Right lobe of liver (tissue), 4 donors: ENCODE measurements at regions not wholly inside any gene's neighbourhood (a gene's known extent, or its start where the extent isn't known, plus 50 kb on each side); places are given as distances from the start of the nearest gene placed in this dataset.

ENCODE experiments used
- POLR2A ChIP-seq: fragments of 450-650 bp; IDR thresholded peaks from one replicate; pipeline ENCODE4 v1.6.1; 2017; ENCODE audit warnings: antibody characterized with exemption, mild to moderate bottlenecking
- TF ChIP-seq, protein P1 (sequence below), 4 donors: fragments of 200-600 bp in 3 of 4; fragments of 450-650 bp in 1 of 4; IDR thresholded peaks; one replicate each; pipeline versions ENCODE4 v1.5.1 to v1.8.0; 2016 to 2022; ENCODE audit warnings: antibody characterized with exemption in 4 of 4, mild to moderate bottlenecking in 2 of 4
- donor health status: DM: no; HTN: no; CAD: no.
- donor health status: DM: no; HTN: no; CAD: no.
- donor health status: DM: no; HTN: yes; CAD: no.

DNA sequence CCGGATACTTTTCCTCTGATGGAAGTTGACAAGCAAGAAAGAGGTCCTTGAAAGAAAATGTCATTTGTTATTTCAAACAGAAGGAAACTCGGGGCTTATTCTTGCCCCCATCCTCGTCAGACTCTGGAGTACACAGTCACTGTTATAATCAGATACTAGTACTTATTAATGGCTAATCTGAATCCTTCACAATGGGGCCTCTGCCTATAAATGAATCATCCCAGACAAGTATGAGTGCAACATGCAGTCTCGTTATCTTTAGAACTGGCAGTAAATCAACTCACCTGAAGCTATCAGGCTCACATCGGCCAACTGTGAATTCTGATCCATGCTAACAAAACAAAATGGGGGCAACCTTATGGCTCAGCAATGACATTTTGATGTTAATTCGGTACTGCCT lies 216.7 kb downstream of the GRIN2B start:
- TF ChIP-seq POLR2A: no peak
- TF ChIP-seq, protein P1, sequence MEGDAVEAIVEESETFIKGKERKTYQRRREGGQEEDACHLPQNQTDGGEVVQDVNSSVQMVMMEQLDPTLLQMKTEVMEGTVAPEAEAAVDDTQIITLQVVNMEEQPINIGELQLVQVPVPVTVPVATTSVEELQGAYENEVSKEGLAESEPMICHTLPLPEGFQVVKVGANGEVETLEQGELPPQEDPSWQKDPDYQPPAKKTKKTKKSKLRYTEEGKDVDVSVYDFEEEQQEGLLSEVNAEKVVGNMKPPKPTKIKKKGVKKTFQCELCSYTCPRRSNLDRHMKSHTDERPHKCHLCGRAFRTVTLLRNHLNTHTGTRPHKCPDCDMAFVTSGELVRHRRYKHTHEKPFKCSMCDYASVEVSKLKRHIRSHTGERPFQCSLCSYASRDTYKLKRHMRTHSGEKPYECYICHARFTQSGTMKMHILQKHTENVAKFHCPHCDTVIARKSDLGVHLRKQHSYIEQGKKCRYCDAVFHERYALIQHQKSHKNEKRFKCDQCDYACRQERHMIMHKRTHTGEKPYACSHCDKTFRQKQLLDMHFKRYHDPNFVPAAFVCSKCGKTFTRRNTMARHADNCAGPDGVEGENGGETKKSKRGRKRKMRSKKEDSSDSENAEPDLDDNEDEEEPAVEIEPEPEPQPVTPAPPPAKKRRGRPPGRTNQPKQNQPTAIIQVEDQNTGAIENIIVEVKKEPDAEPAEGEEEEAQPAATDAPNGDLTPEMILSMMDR (IDR thresholded peaks at IDR 0.05): no peak
